ENCODE measurements at regions not wholly inside any gene's neighbourhood (a gene's known extent, or its start where the extent isn't known, plus 50 kb on each side); places are given as distances from the start of the nearest gene placed in this dataset.

GRCh38 chr13:56352901-56353300, 787.8 kb upstream of the PRR20A start:
- DNase-seq: no peak
- Histone ChIP-seq H3K27ac (no peak overlapping the region), H3K36me3 (no peaks in the 10 kb centered on the region), H3K4me3 (ENCODE audit: low read depth, low read length) (no peak overlapping the region), H3K27me3 (ENCODE audit: insufficient read depth, low read depth, severe bottlenecking) (no peaks in the 10 kb centered on the region), H3K9me3 (ENCODE audit: severe bottlenecking) (no peaks in the 10 kb centered on the region)
- no peak for TF ChIP-seq CTCF (IDR thresholded peaks at IDR 0.05; ENCODE audit: low read depth, low read length)

- no peaks in the 10 kb centered on the region for H3K36me3 ChIP-seq
- TF ChIP-seq CTCF (IDR thresholded peaks at IDR 0.05; ENCODE audit: low read depth, low read length): no peak
- H3K4me3 ChIP-seq (ENCODE audit: low read depth, low read length): no peak overlapping the region
- no peak overlapping the region for H3K27ac ChIP-seq
- no peaks in the 10 kb centered on the region for H3K9me3 ChIP-seq (ENCODE audit: severe bottlenecking)
- DNase-seq: no peak
- H3K27me3 ChIP-seq (ENCODE audit: insufficient read depth, low read depth, severe bottlenecking): no peaks in the 10 kb centered on the region
These were observed 784.0 kb upstream of the PRR20A start for GRCh38 chr13:56356690-56357089.

GRCh38 chr13:56378566-56378965, 762.2 kb upstream of the PRR20A start:
- H3K27me3 ChIP-seq (ENCODE audit: insufficient read depth, low read depth, severe bottlenecking): no peaks in the 10 kb centered on the region
- no peaks in the 10 kb centered on the region for H3K9me3 ChIP-seq (ENCODE audit: severe bottlenecking)
- no peak for DNase-seq
- H3K4me3 ChIP-seq (ENCODE audit: low read depth, low read length): no peak overlapping the region
- no peak overlapping the region for H3K27ac ChIP-seq
- no peak for TF ChIP-seq CTCF (IDR thresholded peaks at IDR 0.05; ENCODE audit: low read depth, low read length)
- no peaks in the 10 kb centered on the region for H3K36me3 ChIP-seq

GRCh38 chr13:56393549-56393948, 747.2 kb upstream of the PRR20A start:
- Histone ChIP-seq H3K9me3 (ENCODE audit: severe bottlenecking) (no peaks in the 10 kb centered on the region), H3K27me3 (ENCODE audit: insufficient read depth, low read depth, severe bottlenecking) (no peaks in the 10 kb centered on the region), H3K4me3 (ENCODE audit: low read depth, low read length) (no peak overlapping the region), H3K36me3 (no peaks in the 10 kb centered on the region), H3K27ac (no peak overlapping the region)
- no peak for DNase-seq
- TF ChIP-seq CTCF (IDR thresholded peaks at IDR 0.05; ENCODE audit: low read depth, low read length): no peak

GRCh38 chr13:56396318-56396717, 744.4 kb upstream of the PRR20A start:
- Histone ChIP-seq H3K27ac (no peak overlapping the region), H3K27me3 (ENCODE audit: insufficient read depth, low read depth, severe bottlenecking) (no peaks in the 10 kb centered on the region), H3K9me3 (ENCODE audit: severe bottlenecking) (no peaks in the 10 kb centered on the region), H3K36me3 (no peaks in the 10 kb centered on the region), H3K4me3 (ENCODE audit: low read depth, low read length) (no peak overlapping the region)
- no peak for DNase-seq
- no peak for TF ChIP-seq CTCF (IDR thresholded peaks at IDR 0.05; ENCODE audit: low read depth, low read length)

GRCh38 chr13:56400774-56401173, 739.9 kb upstream of the PRR20A start:
- no peaks in the 10 kb centered on the region for H3K9me3 ChIP-seq (ENCODE audit: severe bottlenecking)

More at GRCh38 chr13:56400774-56401173, 739.9 kb upstream of the PRR20A start:
- TF ChIP-seq CTCF (IDR thresholded peaks at IDR 0.05; ENCODE audit: low read depth, low read length): no peak
- Histone ChIP-seq H3K36me3 (no peaks in the 10 kb centered on the region), H3K27me3 (ENCODE audit: insufficient read depth, low read depth, severe bottlenecking) (no peaks in the 10 kb centered on the region), H3K4me3 (ENCODE audit: low read depth, low read length) (no peak overlapping the region), H3K27ac (no peak overlapping the region)
- DNase-seq: no peak
